Testis (tissue), 2 donors: ENCODE measurements at regions not wholly inside any gene's neighbourhood (a gene's known extent, or its start where the extent isn't known, plus 50 kb on each side); places are given as distances from the start of the nearest gene placed in this dataset.

Experiments used
- CTCF ChIP-seq, 3 experiments: fragments of 450-650 bp in 2 of 3; fragments of 200-600 bp in 1 of 3; sonication (generic) in 1 of 3; IDR thresholded peaks; one replicate each; pipeline ENCODE4 v1.5.1; 2016 to 2019; ENCODE audit warnings: antibody characterized with exemption in 3 of 3, mild to moderate bottlenecking in 2 of 3, moderate library complexity in 1 of 3
- POLR2A ChIP-seq: fragments of 450-650 bp; IDR thresholded peaks from one replicate; pipeline ENCODE4 v1.6.1; 2017; ENCODE audit warnings: antibody characterized with exemption, mild to moderate bottlenecking, moderate library complexity

- TF ChIP-seq POLR2A (no peak), CTCF (IDR thresholded peaks at IDR 0.05) (no peak)
These were observed 221.5 kb upstream of the CELF2 start for GRCh38 chr10:10796061-10796773.
